Activated T-helper 1 cell treated with anti-CD3 and anti-CD28 coated beads, Interleukin-2, amount 50 U/mL, for 16 hours (primary cell): ENCODE measurements at regions not wholly inside any gene's neighbourhood (a gene's known extent, or its start where the extent isn't known, plus 50 kb on each side); places are given as distances from the start of the nearest gene placed in this dataset.

Experiments
- DNase-seq, 2 donors: peaks; one replicate each; pipeline ENCODE4 v3.0.0-alpha.2; 2020; ENCODE audit warnings: low read depth in 1 of 2, low spot score in 1 of 2

- no peak for DNase-seq
Observed at GRCh38 chr2:60603533-60604190, 50.2 kb upstream of the BCL11A start.

- no peak for DNase-seq
Observed at GRCh38 chr2:60604486-60605064, 51.1 kb upstream of the BCL11A start.

GRCh38 chr2:60605866-60606265, 52.4 kb upstream of the BCL11A start:
- DNase-seq: no peak

- DNase-seq: no peak
Observed at GRCh38 chr2:60608679-60609078, 55.2 kb upstream of the BCL11A start.

GRCh38 chr2:60612033-60612432, 58.6 kb upstream of the BCL11A start:
- DNase-seq: no peak

GRCh38 chr2:60614319-60614718, 60.9 kb upstream of the BCL11A start:
- no peak for DNase-seq

- DNase-seq: no peak
Observed at GRCh38 chr2:60621688-60622429, 68.4 kb upstream of the BCL11A start.

- no peak for DNase-seq
Observed at GRCh38 chr2:60623040-60623439, 69.6 kb upstream of the BCL11A start.

- no peak for DNase-seq
Observed at GRCh38 chr2:60627412-60627811, 74.0 kb upstream of the BCL11A start.

GRCh38 chr2:60628026-60628425, 74.6 kb upstream of the BCL11A start:
- no peak for DNase-seq

GRCh38 chr2:60628615-60629304, 75.3 kb upstream of the BCL11A start:
- no peak for DNase-seq

GRCh38 chr2:60629305-60629662, 75.8 kb upstream of the BCL11A start:
- no peak for DNase-seq

- no peak for DNase-seq
Observed at GRCh38 chr2:60629801-60630385, 76.4 kb upstream of the BCL11A start.

- no peak for DNase-seq
Observed at GRCh38 chr2:60633615-60634014, 80.2 kb upstream of the BCL11A start.

GRCh38 chr2:60634438-60634837, 81.0 kb upstream of the BCL11A start:
- DNase-seq: no peak

GRCh38 chr2:60641811-60642788, 88.6 kb upstream of the BCL11A start:
- DNase-seq: no peak

GRCh38 chr2:60643747-60644146, 90.3 kb upstream of the BCL11A start:
- DNase-seq: no peak

GRCh38 chr2:60644951-60645350, 91.5 kb upstream of the BCL11A start:
- DNase-seq: no peak

- DNase-seq: no peak
Observed at GRCh38 chr2:60648191-60648590, 94.7 kb upstream of the BCL11A start.

GRCh38 chr2:60649721-60650120, 96.3 kb upstream of the BCL11A start:
- DNase-seq: no peak
